ENCODE measurements at regions not wholly inside any gene's neighbourhood (a gene's known extent, or its start where the extent isn't known, plus 50 kb on each side); places are given as distances from the start of the nearest gene placed in this dataset.

DNA sequence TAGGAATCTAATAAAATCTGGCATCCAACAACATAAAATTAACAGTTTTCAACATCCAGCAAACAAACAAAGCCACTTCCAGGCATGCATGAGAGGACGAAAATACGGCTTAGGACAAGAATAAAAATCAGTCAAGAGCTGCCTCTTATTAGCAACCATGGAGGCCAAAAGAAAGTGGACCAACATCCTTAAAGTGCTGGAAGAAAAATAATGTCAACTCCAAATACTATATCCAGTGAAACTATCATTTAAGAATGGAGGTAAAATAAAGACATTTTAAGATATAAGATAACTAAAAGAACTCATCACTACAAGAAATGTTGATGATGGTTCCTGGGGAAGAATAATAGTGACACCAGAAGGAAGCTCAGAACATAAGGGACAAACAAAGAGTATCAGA, 224.0 kb upstream of the IRX4 start:
- no peak for DNase-seq
- TF ChIP-seq, protein P1, sequence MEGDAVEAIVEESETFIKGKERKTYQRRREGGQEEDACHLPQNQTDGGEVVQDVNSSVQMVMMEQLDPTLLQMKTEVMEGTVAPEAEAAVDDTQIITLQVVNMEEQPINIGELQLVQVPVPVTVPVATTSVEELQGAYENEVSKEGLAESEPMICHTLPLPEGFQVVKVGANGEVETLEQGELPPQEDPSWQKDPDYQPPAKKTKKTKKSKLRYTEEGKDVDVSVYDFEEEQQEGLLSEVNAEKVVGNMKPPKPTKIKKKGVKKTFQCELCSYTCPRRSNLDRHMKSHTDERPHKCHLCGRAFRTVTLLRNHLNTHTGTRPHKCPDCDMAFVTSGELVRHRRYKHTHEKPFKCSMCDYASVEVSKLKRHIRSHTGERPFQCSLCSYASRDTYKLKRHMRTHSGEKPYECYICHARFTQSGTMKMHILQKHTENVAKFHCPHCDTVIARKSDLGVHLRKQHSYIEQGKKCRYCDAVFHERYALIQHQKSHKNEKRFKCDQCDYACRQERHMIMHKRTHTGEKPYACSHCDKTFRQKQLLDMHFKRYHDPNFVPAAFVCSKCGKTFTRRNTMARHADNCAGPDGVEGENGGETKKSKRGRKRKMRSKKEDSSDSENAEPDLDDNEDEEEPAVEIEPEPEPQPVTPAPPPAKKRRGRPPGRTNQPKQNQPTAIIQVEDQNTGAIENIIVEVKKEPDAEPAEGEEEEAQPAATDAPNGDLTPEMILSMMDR (IDR thresholded peaks at IDR 0.05; ENCODE audit: low read depth, low read length, missing control alignments), result no peak
- in situ Hi-C loops (cut with HindIII; ENCODE audit: low pct_ligation_motif_present, low sequenced_read_pairs), result no loop called here
- H3K4me3 ChIP-seq (ENCODE audit: low read depth, low read length), result no peak overlapping the region
- no peak overlapping the region for H3K27ac ChIP-seq
- no peaks in the 10 kb centered on the region for H3K36me3 ChIP-seq (replicated peaks)
- no peaks in the 10 kb centered on the region for H3K27me3 ChIP-seq (replicated peaks)

DNA sequence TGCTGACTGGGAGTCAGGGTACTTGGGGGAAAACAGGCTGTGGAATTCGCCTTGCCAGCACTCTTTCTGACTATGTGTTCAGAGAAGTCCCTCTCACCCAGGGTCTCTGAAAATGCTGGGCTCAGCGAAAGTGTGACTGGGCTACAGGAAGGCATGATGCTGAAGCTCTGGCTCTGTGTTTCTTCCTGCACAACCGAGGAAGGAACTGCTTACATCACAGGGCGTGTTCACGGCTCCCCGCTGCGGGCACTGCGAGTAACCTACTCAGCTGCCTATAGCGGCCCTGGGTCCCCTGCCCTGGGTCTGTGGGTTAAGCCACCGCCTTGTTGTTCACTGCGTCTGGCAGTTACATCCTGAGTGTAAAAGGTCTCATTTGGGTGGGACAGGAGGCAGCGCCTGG, 222.4 kb upstream of the IRX4 start:
- TF ChIP-seq, protein P1 (IDR thresholded peaks at IDR 0.05; ENCODE audit: low read depth, low read length, missing control alignments), result no peak
- no peak for DNase-seq
- Histone ChIP-seq H3K36me3 (replicated peaks) (no peaks in the 10 kb centered on the region), H3K27ac (no peak overlapping the region), H3K4me3 (ENCODE audit: low read depth, low read length) (no peak overlapping the region), H3K27me3 (replicated peaks) (no peaks in the 10 kb centered on the region)
- in situ Hi-C loops (cut with HindIII; ENCODE audit: low pct_ligation_motif_present, low sequenced_read_pairs), result no loop called here

DNA sequence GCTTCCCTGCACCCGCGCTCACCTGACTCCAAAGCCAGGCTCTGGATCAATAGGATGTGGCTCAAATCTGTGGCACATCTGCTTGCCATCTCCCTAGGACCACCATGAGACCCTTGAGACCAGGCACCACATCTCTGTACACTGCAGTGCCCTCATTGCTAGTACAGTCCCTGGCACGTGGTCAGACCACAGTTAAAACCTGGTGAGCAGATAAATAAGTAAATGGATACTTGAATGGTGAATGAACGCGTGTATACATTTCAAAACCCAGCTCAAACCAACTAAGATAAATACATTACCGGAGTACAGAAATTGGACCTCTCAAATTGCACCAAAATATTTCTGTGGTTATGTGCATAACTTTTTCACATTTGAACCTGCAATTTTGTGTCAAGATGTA, 221.2 kb upstream of the IRX4 start:
- Histone ChIP-seq H3K4me3 (ENCODE audit: low read depth, low read length) (no peak overlapping the region), H3K27me3 (replicated peaks) (no peaks in the 10 kb centered on the region), H3K27ac (no peak overlapping the region), H3K36me3 (replicated peaks) (no peaks in the 10 kb centered on the region)
- no peak for DNase-seq
- in situ Hi-C loops (cut with HindIII; ENCODE audit: low pct_ligation_motif_present, low sequenced_read_pairs), result no loop called here
- TF ChIP-seq, protein P1 (IDR thresholded peaks at IDR 0.05; ENCODE audit: low read depth, low read length, missing control alignments), result no peak

DNA sequence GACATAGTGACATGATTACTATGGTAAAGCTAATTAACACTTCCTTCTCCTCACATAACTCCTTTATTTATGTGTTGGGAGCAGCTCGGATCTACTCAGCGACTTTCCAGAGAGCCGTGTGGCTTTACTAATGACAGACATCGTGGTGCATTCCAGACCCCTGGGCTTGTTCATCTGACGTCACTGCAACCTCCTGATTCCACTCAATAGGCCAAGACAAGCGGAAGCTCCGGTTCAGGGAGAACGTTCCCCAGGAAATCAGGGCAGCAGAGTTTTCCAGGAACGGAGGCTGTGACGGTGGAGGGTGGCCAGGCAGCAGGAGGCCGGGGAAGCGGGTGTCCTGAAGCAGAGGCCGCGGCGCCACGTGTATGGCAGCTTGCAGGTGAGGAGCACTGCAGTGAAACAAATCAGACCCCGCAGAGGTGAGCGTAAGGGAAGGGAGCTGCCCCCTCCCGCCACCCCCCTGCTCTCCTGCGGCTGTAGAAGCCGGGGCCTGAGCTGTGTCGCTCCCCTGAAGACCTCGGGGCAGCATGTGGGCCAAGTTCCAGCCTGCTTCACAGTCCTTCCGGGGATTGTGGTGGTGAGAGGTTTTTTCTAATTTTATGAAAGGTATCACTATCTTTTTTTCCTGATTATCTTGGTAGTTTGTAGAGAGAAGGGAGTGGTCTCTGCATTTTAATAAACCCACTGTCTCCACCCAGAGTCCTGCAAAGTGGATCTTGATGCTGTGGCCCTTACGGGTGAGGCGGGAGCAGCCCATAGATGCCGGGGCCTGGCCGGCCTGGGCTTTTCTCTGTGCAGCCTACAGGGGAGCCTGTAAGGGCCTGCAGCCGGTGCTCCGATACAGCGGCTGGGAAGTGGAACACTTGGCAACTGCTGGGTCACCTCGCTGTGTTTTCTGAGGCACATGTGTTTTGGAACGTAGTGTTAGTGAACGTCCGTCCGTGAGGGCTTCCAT, 220.4 kb upstream of the IRX4 start:
- H3K27ac ChIP-seq, result no peak overlapping the region
- H3K36me3 ChIP-seq (replicated peaks), result no peaks in the 10 kb centered on the region
- no peak for DNase-seq
- TF ChIP-seq, protein P1 (IDR thresholded peaks at IDR 0.05; ENCODE audit: low read depth, low read length, missing control alignments), result no peak
- no peak overlapping the region for H3K4me3 ChIP-seq (ENCODE audit: low read depth, low read length)
- in situ Hi-C loops (cut with HindIII; ENCODE audit: low pct_ligation_motif_present, low sequenced_read_pairs), result no loop called here
- no peaks in the 10 kb centered on the region for H3K27me3 ChIP-seq (replicated peaks)

DNA sequence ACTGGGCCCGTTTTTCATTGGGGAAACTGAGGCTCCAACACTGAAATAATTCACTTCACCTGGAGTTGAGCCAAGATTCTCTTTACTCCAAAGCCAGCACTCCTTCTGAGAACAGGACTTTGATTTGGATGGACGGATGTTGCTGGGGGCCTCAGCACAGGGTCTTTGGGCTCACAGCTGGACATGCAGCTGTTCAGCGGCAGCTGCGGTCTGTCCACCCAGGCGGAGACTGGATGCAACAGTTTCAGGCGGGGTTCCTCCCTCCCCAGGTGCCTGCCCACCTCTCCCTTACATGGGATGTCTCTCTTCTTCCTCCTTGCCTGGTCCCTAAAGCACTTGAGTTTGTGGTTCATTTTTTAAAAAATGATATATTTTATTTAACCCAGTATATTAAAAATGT, 219.0 kb upstream of the IRX4 start:
- DNase-seq, result no peak
- H3K27me3 ChIP-seq (replicated peaks), result no peaks in the 10 kb centered on the region
- H3K36me3 ChIP-seq (replicated peaks), result no peaks in the 10 kb centered on the region
- no peak overlapping the region for H3K27ac ChIP-seq
- no peak overlapping the region for H3K4me3 ChIP-seq (ENCODE audit: low read depth, low read length)
- TF ChIP-seq, protein P1 (IDR thresholded peaks at IDR 0.05; ENCODE audit: low read depth, low read length, missing control alignments), result no peak
- in situ Hi-C loops (cut with HindIII; ENCODE audit: low pct_ligation_motif_present, low sequenced_read_pairs), result no loop called here

Data from brain microvascular endothelial cell (primary cell).